Activated naive CD4-positive, alpha-beta T cell treated with Interleukin-2 at 50 U/mL for 16 hours (primary cell): ENCODE measurements at regions not wholly inside any gene's neighbourhood (a gene's known extent, or its start where the extent isn't known, plus 50 kb on each side); places are given as distances from the start of the nearest gene placed in this dataset.
"Not testable (repeated sequence)": the region's sequence is repeated elsewhere in the genome, so short reads cannot be mapped to it uniquely, and the experiment has no call there.

Experiments
- DNase-seq: peaks from one replicate; pipeline ENCODE4 v3.0.0-alpha.2; 2020

DNA sequence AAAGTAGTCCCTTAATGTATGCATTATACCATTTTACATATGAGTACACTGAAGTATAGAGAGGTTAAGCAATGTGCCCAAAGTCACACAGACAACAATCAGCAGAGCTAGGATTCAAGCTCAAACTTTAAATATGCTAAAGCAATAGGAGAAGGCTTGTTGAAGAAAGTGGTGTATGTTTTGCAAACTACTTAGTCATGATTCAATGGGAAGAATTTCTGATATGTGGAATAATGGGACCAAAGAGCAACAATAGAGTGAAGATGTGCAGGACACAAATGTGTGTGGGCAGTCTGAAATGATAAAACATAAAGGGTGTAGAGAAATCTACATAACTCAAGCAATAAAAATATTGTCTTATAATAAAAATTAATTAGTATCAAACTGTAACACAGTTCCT, 109.0 kb upstream of the ARSJ start:
- no peak for DNase-seq

DNA sequence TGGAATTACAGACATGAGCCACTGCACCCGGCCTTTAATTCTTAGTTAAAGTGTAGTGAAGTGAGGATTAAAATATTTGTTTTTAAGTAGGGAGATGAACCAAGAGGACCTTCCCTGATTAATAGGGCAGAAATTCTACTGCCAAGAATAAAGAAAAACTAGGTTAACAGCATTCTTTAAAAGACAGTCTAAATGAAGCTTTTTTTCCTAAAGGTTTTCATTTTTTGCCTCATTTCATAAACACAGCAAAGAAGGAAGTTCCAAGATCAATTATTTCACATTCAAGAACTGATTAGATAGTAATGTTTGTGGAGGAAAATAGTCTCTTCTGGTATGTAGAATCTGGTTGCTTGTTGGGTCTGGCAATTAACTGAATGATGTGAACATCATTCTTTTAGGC, 112.1 kb upstream of the ARSJ start:
- no peak for DNase-seq

DNA sequence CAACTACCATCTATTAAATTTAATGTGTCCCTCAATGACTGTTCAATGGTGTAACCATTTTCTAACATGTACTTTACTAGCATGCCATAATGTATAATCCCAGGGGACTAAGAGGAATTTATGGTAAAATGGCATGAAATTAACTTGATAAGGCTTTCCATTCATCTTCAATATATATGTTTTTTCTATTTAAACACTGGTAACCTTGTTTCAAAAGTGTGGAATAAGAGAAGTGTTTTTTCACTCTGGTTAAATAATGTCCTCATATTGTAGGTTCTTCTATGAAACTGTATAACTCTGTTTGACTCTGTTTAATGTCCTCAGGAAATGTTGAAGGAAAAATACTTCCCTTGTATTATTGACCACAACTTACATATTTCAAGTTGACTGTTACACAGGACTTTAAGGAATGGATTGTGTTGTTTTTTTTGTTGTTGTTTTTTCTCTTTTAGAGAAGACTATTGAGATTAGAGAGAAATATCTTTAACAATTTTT, 113.8 kb upstream of the ARSJ start:
- no peak for DNase-seq

DNA sequence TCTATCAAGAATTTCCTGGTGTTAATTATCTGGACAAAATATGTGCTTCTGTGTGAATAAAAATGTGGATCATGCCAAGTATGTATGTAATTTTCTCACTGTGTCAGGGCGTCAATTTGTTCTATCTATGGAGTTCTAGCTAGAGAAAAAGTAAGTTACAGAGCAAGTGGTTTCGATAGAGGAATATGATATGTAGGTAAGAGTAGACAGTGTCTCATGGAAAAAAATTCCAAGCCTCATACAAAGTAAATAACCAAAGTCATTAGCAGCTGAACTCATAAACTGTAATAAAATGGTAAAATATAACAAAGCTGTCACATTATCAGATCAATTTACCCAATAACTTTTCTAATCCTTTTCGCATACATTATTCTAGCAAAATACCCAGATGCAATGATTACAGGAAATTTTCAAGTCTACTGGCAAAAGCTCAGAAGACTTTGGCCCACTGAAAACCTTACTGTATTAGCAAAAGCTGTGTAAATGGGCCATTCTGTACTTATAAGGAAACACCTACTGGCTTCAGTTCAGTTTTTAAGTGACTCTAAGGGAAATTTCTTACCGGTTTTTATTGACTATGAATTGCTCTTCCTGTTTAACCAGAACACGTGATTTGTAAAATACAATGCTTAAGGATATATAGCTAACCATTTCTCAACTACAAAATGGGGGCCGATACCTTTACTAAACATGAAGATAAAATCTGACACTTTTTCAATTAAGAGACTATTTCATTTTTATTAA, 121.0 kb upstream of the ARSJ start:
- no peak for DNase-seq

DNA sequence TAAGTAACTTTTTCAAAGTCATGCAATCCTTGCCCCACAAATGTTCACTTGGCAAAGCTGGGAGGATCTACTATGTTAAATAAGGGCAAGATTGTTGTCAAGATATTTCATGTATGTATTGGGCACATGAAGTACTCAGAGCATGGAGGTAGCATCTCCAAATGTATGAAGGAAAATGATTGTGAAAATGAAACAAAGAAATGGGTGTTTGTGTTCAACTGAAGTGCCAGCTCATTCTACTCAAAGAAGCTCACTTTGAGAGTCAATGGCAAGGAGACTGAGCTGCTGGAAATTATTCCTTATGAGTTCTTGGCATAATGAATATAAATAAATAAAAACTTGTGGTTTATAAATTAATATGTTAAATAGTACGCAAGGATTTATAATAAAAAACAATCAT, 124.5 kb upstream of the ARSJ start:
- DNase-seq: no peak

DNA sequence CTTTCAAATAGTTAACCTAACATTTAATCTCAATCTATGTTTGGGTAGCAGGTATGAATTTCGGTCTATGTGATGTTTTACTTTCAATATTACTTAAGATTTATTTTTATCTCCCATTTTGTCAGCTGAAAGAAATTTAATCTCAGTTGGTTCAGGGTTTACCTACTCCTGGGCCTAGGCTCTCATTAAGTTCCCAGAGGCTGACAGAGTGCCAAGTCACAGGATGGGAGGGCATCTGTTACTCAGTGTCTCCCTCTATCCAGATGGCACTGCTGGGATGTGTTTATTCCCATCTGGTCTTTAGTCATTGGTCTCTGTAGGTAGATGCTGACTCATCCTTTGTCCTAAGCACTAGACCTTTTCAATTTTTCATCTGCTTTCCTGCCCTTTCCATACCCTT, 129.4 kb upstream of the ARSJ start:
- no peak for DNase-seq

DNA sequence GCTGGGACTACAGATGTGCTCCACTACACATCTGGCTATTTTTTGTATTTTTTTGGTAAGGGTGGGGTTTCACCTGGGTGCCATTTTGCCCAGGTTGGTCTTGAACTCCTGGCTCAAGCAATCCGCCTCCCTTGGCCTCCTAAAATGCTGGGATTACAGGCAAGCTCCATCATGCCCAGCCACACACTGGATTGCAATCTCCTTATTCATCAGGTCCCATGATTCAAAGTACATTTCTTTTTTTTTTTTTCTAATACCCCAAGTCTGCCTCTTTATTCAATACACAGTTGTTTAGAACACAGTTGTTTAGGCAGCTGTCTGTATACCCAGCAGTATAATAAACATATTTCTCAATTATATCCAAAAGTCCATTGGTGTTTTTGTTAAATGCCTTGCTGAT, 130.3 kb upstream of the ARSJ start:
- no peak for DNase-seq

DNA sequence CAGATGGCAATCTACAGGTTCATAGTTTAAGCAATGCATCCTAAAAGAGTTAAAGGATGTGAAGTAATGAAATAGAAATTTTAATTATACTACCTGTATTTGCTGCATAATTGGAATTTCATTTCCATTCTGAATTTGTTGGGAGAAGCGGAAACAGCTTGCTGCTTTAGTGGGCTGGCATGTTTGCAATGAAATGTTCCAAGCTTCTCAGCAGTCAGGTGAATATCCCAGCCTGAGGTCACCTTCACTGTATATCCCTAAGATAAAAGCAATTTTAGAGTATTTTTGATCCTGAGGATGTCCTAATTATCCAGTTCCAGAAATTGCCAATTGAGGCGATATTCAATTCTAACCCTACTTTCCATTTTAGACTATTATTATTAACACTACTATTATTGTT, 136.1 kb upstream of the ARSJ start:
- DNase-seq: no peak

DNA sequence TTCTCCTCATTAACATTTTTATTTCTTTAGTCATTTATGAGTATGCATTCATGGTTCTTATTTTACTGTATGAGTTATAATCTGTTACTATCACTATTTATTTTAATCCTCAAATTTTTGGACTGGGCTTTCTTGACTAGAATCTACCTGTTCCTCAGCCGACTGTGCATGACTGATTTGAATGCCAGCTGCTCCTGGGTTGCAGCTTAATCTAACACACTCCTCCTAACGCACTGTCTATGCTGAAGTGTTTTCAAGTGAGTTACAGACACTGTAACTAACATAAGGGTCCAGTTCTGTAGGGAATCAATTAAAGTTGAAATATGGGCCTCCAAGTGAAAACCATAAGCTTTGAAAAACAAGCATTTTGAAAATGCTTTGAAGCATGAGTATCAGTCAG, 137.4 kb upstream of the ARSJ start:
- no peak for DNase-seq

DNA sequence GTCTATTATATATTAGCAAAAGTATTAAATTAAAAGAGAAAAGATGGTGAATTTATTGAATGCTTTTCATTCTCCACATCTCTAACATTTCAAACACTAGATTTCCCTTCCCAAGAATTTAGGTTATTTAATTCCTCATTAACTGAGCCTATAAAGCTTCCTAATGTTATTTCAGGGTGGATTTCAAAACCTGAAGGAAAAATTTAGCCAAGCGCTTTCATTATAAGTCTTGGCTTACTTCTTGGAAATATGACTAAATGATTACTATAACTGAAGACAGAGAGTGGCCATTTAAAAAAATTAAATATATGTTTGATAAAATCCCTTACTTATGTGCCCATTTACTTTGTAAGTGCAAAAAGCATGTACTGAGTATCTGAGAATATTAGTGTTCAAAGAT, 141.8 kb upstream of the ARSJ start:
- no peak for DNase-seq

DNA sequence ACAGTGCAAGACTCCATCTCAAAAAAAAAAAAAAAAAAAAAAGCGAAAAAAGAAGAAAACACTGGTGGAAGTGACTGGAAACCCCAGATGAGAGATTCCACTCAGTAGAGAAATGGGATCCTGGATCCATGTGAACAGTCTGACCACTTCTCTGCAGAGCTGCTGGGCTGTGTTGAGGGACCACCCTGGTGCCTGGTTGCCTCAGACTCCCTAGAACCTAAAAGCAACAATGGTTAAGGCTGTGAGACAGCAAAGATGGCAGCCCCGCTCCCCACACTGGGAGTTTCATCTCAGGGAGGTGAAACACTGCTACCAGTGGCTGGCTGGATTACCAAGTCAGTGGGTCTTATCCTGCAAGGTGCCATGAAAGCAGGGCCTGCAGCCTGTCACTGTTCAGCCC, 152.8 kb upstream of the ARSJ start:
- DNase-seq: no peak

DNA sequence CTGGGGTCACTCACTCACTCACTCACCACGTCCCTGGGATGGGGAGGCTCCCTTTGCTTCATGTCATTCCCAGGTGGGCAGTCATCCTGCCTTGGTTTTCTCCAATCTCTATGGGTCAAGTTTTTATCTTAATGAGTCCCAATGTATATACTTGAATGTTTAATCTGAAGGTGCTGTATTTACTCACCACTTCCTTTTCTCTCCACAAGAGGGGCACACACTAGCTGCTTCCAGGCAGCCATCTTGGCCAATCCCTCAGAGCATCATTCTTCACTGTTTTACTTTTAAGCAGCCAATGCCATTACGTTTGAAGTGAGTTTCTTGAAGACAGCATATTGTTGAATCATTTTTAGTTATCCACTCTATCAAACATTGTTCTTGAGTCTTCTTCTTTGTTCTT, 153.4 kb upstream of the ARSJ start:
- DNase-seq: no peak

DNA sequence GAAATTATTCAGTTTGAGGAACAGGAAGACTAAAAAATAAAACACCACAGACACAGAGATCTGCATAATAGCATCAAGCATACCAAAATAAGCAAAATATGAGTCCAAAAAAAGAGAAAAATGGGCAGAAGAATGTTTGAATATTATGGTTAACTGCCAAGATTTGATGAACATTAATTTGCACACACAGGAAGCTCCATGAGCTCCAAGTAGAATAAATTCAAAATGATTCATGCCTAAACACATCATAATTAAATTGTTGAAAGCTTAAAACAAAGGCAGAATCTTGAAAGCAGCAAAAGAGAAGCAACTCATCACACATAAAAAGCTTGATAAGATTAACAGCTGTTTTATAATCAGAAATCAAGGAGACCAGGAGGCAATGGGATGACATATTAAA, 156.6 kb upstream of the ARSJ start:
- no peak for DNase-seq

DNA sequence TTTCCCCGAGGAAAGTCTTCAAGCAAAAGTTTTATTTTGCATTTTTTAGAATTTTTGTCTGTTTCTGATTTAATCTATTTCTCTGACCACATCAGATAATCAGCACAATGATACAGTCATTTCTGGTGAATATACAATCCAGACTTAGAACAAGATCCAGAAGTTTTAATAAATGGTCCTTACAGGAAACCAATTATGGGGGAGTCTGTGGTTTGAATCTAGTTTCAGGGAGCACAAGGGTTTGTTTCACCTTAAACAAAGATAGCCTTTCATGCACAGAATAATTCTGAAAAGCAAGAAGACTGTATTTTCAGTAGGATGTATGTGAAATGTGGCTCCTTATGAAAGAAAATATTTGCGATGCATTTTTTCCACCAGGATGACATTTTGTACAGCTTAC, 158.5 kb upstream of the ARSJ start:
- no peak for DNase-seq

DNA sequence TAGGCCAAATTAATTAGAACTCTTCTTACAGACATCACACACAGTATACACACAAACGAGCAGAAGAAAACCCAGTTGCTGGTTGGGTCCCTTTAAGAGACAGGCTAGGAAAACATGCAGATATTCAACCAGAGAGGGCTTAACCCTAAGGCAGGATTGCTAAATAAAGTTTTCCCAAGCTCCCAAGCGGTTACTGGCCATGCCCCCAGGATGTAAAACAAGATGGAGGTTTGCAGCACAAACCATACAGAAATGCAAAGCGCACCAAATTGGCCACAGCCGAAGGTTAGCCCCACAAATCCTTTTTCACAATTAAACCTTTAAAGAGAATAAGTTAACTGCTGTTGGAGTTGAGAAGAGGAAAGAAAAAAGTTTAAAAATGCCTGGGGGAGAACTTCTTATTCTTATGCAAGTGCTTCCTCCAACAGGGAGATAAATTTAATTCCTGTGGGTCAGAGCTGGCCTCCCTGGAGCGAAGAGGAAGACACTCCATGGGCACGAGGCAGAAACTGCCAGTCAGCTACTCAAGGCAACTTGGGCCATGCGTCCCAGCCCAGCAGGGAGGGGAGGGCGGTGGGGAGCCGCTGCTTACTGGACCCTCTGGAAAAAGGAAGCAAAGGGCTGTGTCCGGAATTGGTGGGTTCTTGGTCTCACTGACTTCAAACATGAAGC, 167.6 kb upstream of the ARSJ start:
- DNase-seq: no peak

DNA sequence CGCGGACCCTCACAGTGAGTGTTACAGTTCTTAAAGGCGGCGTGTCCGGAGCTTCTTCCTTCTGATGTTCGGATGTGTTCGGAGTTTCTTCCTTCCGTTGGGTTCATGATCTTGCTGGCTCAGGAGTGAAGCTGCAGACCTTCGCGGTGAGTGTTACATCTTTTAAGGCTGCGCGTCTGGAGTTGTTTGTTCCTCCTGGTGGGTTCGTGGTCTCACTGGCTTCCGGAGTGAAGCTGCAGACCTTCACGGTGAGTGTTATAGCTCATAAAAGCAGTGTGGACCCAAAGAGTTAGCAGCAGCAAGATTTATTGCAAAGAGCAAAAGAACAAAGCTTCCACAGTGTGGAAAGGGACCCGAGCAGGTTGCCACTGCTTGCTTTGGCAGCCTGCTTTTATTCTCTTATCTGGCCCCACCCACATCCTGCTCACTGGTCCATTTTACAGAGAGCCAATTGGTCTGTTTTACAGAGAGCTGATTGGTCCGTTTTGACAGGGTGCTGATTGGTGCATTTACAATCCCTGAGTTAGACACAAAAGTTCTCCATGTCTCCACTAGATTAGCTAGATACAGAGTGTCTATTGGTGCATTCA, 168.3 kb upstream of the ARSJ start:
- DNase-seq: not testable (repeated sequence)

DNA sequence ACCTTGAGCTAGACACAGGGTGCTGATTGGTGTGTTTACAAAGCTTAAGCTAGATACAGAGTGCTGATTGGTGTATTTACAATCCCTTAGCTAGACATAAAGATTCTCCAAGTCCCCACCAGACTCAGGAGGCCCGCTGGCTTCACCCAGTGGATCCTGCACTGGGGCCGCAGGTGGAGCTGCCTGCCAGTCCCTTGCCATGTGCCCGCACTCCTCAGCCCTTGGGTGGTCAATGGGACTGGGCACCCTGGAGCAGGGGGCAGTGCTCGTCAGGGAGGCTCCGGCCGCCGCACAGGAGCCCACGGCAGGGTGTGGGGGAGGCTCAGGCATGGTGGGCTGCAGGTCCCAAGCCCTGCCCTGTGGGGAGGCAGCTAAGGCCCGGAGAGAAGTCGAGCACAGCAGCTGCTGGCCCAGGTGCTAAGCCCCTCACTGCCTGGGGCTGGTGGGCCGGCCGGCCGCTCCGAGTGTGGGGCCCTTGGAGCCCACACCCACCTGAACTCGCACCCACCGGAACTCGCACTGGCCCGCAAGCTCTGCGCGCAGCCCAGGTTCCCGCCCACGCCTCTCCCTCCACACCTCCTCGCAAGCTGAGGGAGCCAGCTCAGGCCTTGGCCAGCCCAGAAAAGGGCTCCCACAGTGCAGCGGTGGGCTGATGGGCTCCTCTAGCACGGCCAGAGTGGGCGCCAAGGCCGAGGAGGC, 169.1 kb upstream of the ARSJ start:
- not testable (repeated sequence) for DNase-seq

DNA sequence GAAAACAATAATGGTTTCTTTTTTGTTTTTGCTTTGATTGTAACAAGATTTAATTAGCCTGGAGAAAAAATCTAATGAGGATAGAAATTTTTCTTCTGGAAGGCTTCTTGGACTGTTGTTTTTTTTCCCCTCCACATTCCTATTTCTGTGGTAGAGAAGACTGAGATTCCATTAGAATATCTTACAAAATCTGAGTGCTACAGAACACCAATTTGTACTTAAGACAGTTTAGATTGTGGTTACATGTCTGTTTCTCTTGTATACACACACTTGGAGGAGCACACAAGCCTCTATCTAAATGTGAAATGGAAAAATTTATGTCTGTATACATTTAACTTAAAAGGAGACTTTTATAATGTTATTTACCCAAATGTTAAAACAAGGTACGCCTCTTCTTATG, 176.9 kb upstream of the ARSJ start:
- no peak for DNase-seq

DNA sequence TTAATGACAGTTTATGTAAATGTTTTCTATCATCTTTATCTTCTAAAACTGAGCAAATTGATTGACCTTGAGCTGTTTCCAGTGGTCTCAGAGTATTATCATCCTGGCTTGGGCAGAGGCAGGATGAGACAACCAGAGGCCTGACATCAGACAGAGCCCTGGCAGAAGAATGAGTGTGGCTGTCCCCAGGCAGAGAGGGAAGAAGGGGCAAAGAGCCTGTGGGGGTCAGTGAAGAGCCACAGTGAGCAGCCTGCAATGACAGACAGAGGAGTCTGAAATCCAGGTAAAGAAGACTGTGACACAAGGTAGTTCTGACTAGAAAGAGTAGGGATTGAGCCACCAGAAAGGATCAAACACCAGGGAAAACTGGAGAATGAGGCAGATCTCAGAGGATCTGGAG, 182.4 kb upstream of the ARSJ start:
- no peak for DNase-seq

DNA sequence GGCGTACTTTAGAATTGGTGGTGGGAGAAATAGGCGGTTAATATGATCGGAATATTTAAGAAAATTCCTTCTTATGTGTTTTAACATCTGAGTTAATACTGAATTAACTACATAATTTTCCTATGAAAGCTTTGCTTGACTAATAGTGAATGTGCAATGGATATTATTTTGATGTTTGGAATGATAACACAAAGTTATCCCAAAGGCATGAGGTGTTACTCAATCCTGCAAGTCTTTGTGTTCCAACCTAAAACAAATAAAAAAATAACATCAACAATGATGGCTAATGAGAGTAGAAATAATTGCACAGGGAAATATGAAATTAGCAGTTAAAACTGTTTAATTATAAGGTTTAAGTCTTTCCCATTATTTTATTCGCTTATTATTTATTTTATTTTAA, 183.6 kb upstream of the ARSJ start:
- no peak for DNase-seq

DNA sequence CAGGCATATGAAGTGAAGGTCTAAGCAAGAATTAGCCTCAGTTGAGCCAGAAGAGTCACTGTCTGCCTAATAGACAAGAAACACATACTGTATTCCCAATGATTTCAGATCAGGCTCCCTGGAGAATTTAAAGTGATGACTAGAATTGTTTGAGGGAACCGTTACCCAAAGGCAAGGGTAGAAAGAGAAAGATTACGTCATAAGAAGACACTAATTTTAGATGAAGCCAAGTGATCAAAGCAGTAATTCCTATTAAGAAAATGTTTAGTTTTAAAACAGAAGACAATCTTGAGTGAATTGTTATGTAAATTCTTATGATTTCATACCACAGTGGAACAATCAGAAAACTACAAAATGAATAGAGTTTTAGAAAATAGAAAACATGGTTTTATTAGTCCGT, 194.5 kb upstream of the ARSJ start:
- DNase-seq: no peak

DNA sequence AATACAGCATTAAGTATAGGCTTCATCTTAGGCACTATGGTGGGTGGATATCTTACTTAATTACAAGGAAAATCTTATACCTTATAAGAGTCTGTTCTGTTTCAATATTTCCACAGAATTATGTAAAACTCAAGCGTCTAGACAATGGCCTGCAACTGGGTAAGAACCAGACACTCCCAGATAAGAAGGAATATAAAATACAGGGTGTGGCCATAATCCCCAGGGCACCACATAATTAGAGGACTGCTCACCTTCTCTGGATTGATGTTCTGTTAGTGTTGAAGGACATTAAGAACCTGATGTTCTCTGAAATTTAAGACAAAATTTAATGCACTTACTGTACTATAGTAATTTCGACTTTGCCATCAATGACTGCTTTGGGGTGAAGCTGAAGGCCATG, 198.2 kb upstream of the ARSJ start:
- DNase-seq: no peak

DNA sequence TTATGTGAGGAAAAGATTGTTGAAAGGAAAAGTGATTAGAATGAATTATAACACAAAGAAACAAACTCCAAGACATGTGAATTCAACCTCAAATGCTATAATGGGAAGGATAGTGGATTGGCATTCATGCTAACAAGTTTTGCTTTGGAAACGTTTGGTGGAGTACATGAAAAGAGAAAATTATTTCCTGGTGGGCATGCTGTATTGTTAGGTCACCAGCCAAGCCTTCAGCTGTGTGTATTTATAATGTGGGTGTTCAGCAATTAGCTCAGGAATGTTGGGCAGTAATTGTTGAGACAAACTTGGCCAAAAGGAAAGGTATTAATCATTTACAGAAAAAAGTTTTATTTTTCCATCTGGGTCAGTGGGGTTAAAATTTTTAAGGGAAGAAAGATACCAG, 198.9 kb upstream of the ARSJ start:
- no peak for DNase-seq

DNA sequence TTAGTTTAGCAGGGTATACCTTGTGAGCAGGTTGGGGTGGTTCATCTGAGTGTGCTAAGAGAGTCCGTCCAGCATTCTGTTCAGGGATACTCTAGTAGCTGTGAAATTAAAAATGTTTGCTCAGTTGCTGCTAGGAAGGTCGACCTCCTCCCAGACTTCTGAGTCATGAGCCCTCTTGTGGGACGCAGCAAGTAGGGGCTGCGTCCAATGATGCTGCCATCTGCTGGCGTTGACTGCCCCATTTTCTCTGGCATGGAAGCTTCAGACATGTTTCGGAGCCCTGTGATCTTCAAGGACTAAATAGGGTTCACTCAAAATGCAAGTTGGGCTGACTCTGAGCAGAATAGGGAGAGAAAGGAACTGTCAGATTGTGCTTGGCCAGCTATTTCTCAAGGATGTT, 201.0 kb upstream of the ARSJ start:
- peak; percentile 18 for DNase-seq
